Globus pallidus (tissue), 1 donor: ENCODE measurements at regions not wholly inside any gene's neighbourhood (a gene's known extent, or its start where the extent isn't known, plus 50 kb on each side); places are given as distances from the start of the nearest gene placed in this dataset.

ENCODE experiments used
- DNase-seq: peaks from one replicate; pipeline ENCODE4 v3.0.0-alpha.2; 2015; ENCODE audit warnings: low spot score

GRCh38 chr20:60321601-60322000 is 363.4 kb downstream of the CDH26 start:
- DNase-seq: no peak

GRCh38 chr20:60326821-60327220 is 368.6 kb downstream of the CDH26 start:
- no peak for DNase-seq

GRCh38 chr20:60327971-60328660 is 369.9 kb downstream of the CDH26 start:
- no peak for DNase-seq

- no peak for DNase-seq
Observed at GRCh38 chr20:60330461-60330860, 372.2 kb downstream of the CDH26 start.

- DNase-seq: peak; percentile 87
Observed at GRCh38 chr20:60331688-60332300, 373.6 kb downstream of the CDH26 start.

- no peak for DNase-seq
Observed at GRCh38 chr20:60332523-60332922, 374.3 kb downstream of the CDH26 start.

GRCh38 chr20:60334911-60335310 is 376.7 kb downstream of the CDH26 start:
- DNase-seq: no peak

- DNase-seq: no peak
Observed at GRCh38 chr20:60338556-60338955, 380.3 kb downstream of the CDH26 start.

GRCh38 chr20:60339738-60340137 is 381.5 kb downstream of the CDH26 start:
- no peak for DNase-seq

- no peak for DNase-seq
Observed at GRCh38 chr20:60340232-60340631, 382.0 kb downstream of the CDH26 start.

GRCh38 chr20:60341062-60341461 is 382.8 kb downstream of the CDH26 start:
- DNase-seq: no peak

- no peak for DNase-seq
Observed at GRCh38 chr20:60345106-60345505, 386.9 kb downstream of the CDH26 start.

- no peak for DNase-seq
Observed at GRCh38 chr20:60349418-60349817, 391.2 kb downstream of the CDH26 start.

- DNase-seq: no peak
Observed at GRCh38 chr20:60352017-60352416, 393.8 kb downstream of the CDH26 start.

- DNase-seq: no peak
Observed at GRCh38 chr20:60352596-60352995, 394.4 kb downstream of the CDH26 start.

GRCh38 chr20:60354024-60354580 is 395.9 kb downstream of the CDH26 start:
- no peak for DNase-seq

GRCh38 chr20:60358101-60358500 is 399.9 kb downstream of the CDH26 start:
- no peak for DNase-seq

- no peak for DNase-seq
Observed at GRCh38 chr20:60359010-60359409, 400.8 kb downstream of the CDH26 start.

GRCh38 chr20:60361761-60362395 is 403.7 kb downstream of the CDH26 start:
- no peak for DNase-seq

- DNase-seq: no peak
Observed at GRCh38 chr20:60362531-60362930, 404.3 kb downstream of the CDH26 start.

- no peak for DNase-seq
Observed at GRCh38 chr20:60363698-60364097, 405.5 kb downstream of the CDH26 start.

GRCh38 chr20:60365064-60365666 is 406.9 kb downstream of the CDH26 start:
- peak; percentile 17 for DNase-seq

GRCh38 chr20:60365882-60366281 is 407.7 kb downstream of the CDH26 start:
- DNase-seq: no peak
